Testis (tissue), 2 donors: ENCODE measurements at regions not wholly inside any gene's neighbourhood (a gene's known extent, or its start where the extent isn't known, plus 50 kb on each side); places are given as distances from the start of the nearest gene placed in this dataset.

Source experiments
- DNase-seq: peaks from one replicate; pipeline ENCODE4 v3.0.0-alpha.2; 2019
- H3K27ac ChIP-seq, 2 donors: fragments of 200-600 bp; sonication (generic); one replicate each; pipeline ENCODE4 v1.5.1; 2019
- H3K27me3 ChIP-seq: fragments of 200-600 bp; sonication (generic); one replicate; pipeline ENCODE4 v1.5.1; 2019
- H3K36me3 ChIP-seq: fragments of 200-600 bp; sonication (generic); one replicate; pipeline ENCODE4 v1.5.1; 2017; ENCODE audit warnings: low read depth; ENCODE audit errors: missing control alignments
- H3K4me1 ChIP-seq: fragments of 200-600 bp; sonication (generic); one replicate; pipeline ENCODE4 v1.5.1; 2019
- H3K4me3 ChIP-seq, 2 donors: fragments of 200-600 bp; sonication (generic); one replicate each; pipeline ENCODE4 v1.5.1; 2017 to 2019
- H3K9me3 ChIP-seq: fragments of 200-600 bp; sonication (generic); one replicate; pipeline ENCODE4 v1.5.1; 2017
- POLR2A ChIP-seq: fragments of 450-650 bp; IDR thresholded peaks from one replicate; pipeline ENCODE4 v1.6.1; 2017; ENCODE audit warnings: antibody characterized with exemption, mild to moderate bottlenecking, moderate library complexity
- WGBS, 2 donors: methylation state at CpG; one replicate each; pipeline ENCODE4 v1.1.5; 2018; 5-methylcytosine and 5-hydroxymethylcytosine counted together
- intact Hi-C: fragments of 100-400 bp; cut with DNase I; formaldehyde crosslinking; loops from one replicate; pipeline ENCODE4 v1.15.1; 2023; ENCODE audit warnings: low total_unique reads
- TF ChIP-seq, protein P1 (sequence below), 3 experiments: fragments of 450-650 bp in 2 of 3; fragments of 200-600 bp in 1 of 3; sonication (generic) in 1 of 3; IDR thresholded peaks; one replicate each; pipeline ENCODE4 v1.5.1; 2016 to 2019; ENCODE audit warnings: antibody characterized with exemption in 3 of 3, mild to moderate bottlenecking in 2 of 3, moderate library complexity in 1 of 3

DNA sequence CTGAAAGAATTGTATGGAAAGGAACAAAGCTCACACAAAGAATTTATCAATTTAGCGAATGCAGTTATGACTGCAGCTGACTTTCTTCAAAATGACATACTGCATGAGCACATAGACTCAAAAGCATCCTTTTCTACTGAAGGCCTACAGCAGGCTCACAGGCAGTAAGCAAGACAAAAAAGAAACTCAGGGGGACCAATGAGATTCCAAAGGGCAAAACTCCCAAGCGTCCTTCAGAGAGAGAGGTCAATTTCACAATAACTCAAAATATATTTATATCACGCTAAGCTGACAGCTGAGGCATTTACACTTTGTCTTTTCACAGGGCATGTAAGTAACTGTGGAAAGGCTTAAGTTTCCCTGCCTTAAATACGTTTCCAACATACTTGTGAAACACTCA is 427.9 kb upstream of the RASGRP1 start:
- H3K4me1 ChIP-seq, result peaks cover 6% of the 10 kb centered on the region
- no peaks in the 10 kb centered on the region for H3K36me3 ChIP-seq
- 73 to 77% methylated on average over 4 of the region's 4 CpGs for WGBS, 2 donors
- intact Hi-C loops, result no loop called here
- TF ChIP-seq, protein P1, sequence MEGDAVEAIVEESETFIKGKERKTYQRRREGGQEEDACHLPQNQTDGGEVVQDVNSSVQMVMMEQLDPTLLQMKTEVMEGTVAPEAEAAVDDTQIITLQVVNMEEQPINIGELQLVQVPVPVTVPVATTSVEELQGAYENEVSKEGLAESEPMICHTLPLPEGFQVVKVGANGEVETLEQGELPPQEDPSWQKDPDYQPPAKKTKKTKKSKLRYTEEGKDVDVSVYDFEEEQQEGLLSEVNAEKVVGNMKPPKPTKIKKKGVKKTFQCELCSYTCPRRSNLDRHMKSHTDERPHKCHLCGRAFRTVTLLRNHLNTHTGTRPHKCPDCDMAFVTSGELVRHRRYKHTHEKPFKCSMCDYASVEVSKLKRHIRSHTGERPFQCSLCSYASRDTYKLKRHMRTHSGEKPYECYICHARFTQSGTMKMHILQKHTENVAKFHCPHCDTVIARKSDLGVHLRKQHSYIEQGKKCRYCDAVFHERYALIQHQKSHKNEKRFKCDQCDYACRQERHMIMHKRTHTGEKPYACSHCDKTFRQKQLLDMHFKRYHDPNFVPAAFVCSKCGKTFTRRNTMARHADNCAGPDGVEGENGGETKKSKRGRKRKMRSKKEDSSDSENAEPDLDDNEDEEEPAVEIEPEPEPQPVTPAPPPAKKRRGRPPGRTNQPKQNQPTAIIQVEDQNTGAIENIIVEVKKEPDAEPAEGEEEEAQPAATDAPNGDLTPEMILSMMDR (IDR thresholded peaks at IDR 0.05), result no peak
- no peak for TF ChIP-seq POLR2A
- H3K4me3 ChIP-seq, result no peak overlapping the region
- DNase-seq, result no peak
- H3K9me3 ChIP-seq, result no peaks in the 10 kb centered on the region
- H3K27ac ChIP-seq, result no peak overlapping the region
- no peaks in the 10 kb centered on the region for H3K27me3 ChIP-seq

DNA sequence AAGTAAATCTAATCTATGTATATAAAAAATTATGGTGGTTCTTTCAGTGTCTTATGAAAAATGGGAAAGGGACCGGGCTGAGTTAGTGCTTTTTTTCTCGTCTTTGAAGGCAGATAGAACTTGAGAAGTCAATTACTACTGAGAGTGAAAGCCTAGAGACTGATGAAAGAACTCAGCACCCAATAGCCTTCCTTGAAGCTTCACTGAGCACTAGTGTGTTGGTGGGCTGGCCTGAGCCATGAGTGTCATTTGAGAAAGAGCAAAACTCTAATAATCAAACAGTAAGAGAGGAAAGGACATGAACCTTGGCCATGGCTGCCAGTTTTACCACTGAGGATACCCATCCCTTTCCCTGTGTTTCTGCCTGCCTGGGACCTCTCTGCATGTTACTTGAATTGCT is 428.3 kb upstream of the RASGRP1 start:
- WGBS, 2 donors, result 82 to 88% methylated on average over 2 of the region's 2 CpGs
- no peaks in the 10 kb centered on the region for H3K36me3 ChIP-seq
- DNase-seq, result no peak
- H3K27ac ChIP-seq, result no peak overlapping the region
- H3K27me3 ChIP-seq, result no peaks in the 10 kb centered on the region
- TF ChIP-seq, protein P1 (IDR thresholded peaks at IDR 0.05), result no peak
- TF ChIP-seq POLR2A, result no peak
- H3K4me3 ChIP-seq, result no peak overlapping the region
- H3K4me1 ChIP-seq, result peaks cover 6% of the 10 kb centered on the region
- intact Hi-C loops, result no loop called here
- H3K9me3 ChIP-seq, result no peaks in the 10 kb centered on the region

DNA sequence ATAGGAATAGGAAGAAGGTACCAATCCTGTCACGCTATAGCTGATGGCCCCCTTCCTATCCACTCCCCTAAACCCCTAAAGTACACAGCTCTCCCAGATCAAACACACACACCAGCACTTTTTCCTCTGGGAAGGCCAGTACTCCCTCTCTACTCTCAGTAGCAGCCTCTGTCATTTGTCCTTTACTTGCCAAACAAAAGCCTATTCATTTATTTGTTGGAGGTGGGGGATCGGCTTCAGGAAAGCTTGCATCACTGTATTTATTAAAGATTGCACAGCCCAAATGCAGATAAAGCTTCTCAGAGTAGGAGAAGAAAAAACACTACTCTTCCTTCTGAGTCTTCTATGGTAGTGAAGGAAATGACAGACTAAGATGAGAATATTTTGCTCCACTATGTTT is 429.7 kb upstream of the RASGRP1 start:
- Histone ChIP-seq H3K9me3 (no peaks in the 10 kb centered on the region), H3K27ac (no peak overlapping the region), H3K36me3 (no peaks in the 10 kb centered on the region), H3K4me1 (peaks cover 6% of the 10 kb centered on the region), H3K4me3 (no peak overlapping the region), H3K27me3 (no peaks in the 10 kb centered on the region)
- 44 to 47% methylated on average over 2 of the region's 2 CpGs for WGBS, 2 donors
- DNase-seq, result no peak
- no peak for TF ChIP-seq POLR2A
- TF ChIP-seq, protein P1 (IDR thresholded peaks at IDR 0.05), result no peak
- intact Hi-C loops, result no loop called here

DNA sequence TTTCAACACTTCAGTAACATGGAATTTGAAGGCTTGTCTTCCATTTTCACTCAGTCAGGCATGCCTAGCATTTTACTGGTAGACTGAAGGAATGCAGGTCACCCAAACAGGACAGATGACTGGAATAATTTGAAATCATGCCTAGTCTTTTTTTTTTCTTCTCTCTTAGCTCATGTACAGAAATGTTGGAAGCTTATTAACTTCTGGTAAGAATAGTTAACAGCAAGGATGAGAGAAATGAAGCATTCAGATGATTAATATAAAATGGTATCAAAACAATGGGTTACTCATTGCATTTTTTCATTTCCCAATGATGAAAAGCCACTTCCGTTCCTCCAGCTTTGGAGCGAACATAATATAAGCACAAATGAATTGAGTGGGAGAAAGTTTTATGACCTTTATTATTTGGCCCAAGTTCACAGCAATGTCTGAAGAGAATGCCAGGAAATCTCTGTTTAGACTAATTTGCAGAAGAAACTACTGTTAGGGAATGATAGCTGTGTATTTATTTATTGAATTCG is 431.6 kb upstream of the RASGRP1 start:
- 45 to 58% methylated on average over 3 of the region's 3 CpGs for WGBS, 2 donors
- no peak overlapping the region for H3K4me3 ChIP-seq
- intact Hi-C loops, result no loop called here
- no peaks in the 10 kb centered on the region for H3K27me3 ChIP-seq
- no peak for TF ChIP-seq POLR2A
- TF ChIP-seq, protein P1 (IDR thresholded peaks at IDR 0.05), result no peak
- peaks cover 6% of the 10 kb centered on the region for H3K4me1 ChIP-seq
- no peaks in the 10 kb centered on the region for H3K9me3 ChIP-seq
- no peak overlapping the region for H3K27ac ChIP-seq
- no peaks in the 10 kb centered on the region for H3K36me3 ChIP-seq
- no peak for DNase-seq

DNA sequence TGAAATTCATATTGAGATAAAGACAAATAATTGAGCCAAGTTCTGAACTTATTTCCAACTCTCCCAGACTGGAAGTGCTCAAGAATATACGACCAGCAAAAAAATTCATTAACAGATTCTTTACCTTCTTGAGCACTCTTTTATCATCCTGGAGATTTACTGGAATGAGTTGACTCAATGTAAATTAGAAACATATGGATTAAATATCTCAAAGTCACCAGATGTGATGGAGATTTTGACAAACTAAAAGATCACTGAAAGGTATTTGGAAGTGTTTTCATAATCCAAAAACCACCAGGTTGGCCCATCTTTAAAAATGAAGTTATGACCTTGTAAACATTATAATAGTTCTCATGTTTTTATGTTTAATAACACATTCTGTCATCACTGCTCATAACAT is 433.2 kb upstream of the RASGRP1 start:
- Histone ChIP-seq H3K9me3 (no peaks in the 10 kb centered on the region), H3K4me3 (no peak overlapping the region), H3K36me3 (no peaks in the 10 kb centered on the region), H3K27ac (no peak overlapping the region), H3K27me3 (no peaks in the 10 kb centered on the region), H3K4me1 (no peaks in the 10 kb centered on the region)
- intact Hi-C loops, result no loop called here
- no peak for TF ChIP-seq POLR2A
- TF ChIP-seq, protein P1 (IDR thresholded peaks at IDR 0.05), result no peak
- WGBS, 2 donors, result 84 to 89% methylated on average over 1 of the region's 1 CpG
- no peak for DNase-seq
